GM13977 (cell line): ENCODE measurements at regions not wholly inside any gene's neighbourhood (a gene's known extent, or its start where the extent isn't known, plus 50 kb on each side); places are given as distances from the start of the nearest gene placed in this dataset.

Source experiments
- DNase-seq: peaks from one replicate; pipeline ENCODE4 v3.0.0; 2012; ENCODE audit warnings: low spot score
- CTCF ChIP-seq: IDR thresholded peaks from 2 replicates; pipeline ENCODE4 v1.5.1; 2012; ENCODE audit warnings: mild to moderate bottlenecking, control low read depth; ENCODE audit not compliant: insufficient read depth; ENCODE audit errors: extremely low read depth, missing control alignments
- in situ Hi-C: fragments of 300-500 bp; cut with MboI; formaldehyde crosslinking; loops from one replicate; pipeline ENCODE4 v1.12.0; 2022; ENCODE audit warnings: low sequenced_read_pairs, low pct_unique_long_range_greater_than_20kb, mixed read lengths, inconsistent platforms; ENCODE audit not compliant: unreplicated experiment

- no peak for DNase-seq
- no peak for TF ChIP-seq CTCF
Observed at GRCh38 chr21:41107602-41108001, 60.4 kb upstream of the BACE2 start.

GRCh38 chr21:41108668-41109585 lies 59.0 kb upstream of the BACE2 start:
- DNase-seq: no peak
- TF ChIP-seq CTCF: no peak
- in situ Hi-C loops: no loop called here

More at GRCh38 chr21:41107602-41108001, 60.4 kb upstream of the BACE2 start:
- in situ Hi-C loops: no loop called here

- in situ Hi-C loops: no loop called here
- DNase-seq: no peak
- no peak for TF ChIP-seq CTCF
Observed at GRCh38 chr21:41110161-41110560, 57.8 kb upstream of the BACE2 start.

GRCh38 chr21:41110664-41111063 lies 57.3 kb upstream of the BACE2 start:
- in situ Hi-C loops: no loop called here
- no peak for DNase-seq
- no peak for TF ChIP-seq CTCF

- in situ Hi-C loops: no loop called here
- TF ChIP-seq CTCF: no peak
- DNase-seq: no peak
Observed at GRCh38 chr21:41111681-41112080, 56.3 kb upstream of the BACE2 start.

- in situ Hi-C loops: no loop called here
- TF ChIP-seq CTCF: no peak
- no peak for DNase-seq
Observed at GRCh38 chr21:41112740-41113692, 54.9 kb upstream of the BACE2 start.
